ENCODE measurements at regions not wholly inside any gene's neighbourhood (a gene's known extent, or its start where the extent isn't known, plus 50 kb on each side); places are given as distances from the start of the nearest gene placed in this dataset.

GRCh38 chr12:82627799-82628198, 58.9 kb upstream of the TMTC2 start:
- Histone ChIP-seq H3K4me1 (replicated peaks in 1 of 4; ENCODE audit: control insufficient read depth in 3 of 4, insufficient read depth in 4 of 4, low read length in 3 of 4) (no peaks in the 10 kb centered on the region), H3K36me3 (ENCODE audit: control insufficient read depth in 2 of 4, insufficient read depth in 4 of 4, low read length in 3 of 4) (no peaks in the 10 kb centered on the region), H3K23me2 (ENCODE audit: low read depth, low read length) (no peaks in the 10 kb centered on the region), H3K23ac (ENCODE audit: insufficient read length) (no peak overlapping the region), H2BK5ac (ENCODE audit: low read depth, low read length) (no peak overlapping the region), H3K9ac (replicated peaks in 1 of 4; ENCODE audit: extremely low read depth in 1 of 4, low read depth in 3 of 4, low read length in 3 of 4) (no peak overlapping the region), H4K20me1 (replicated peaks in 1 of 2; ENCODE audit: control insufficient read depth in 1 of 2, insufficient read depth in 2 of 2, low read length in 2 of 2) (no peaks in the 10 kb centered on the region), H3K9me3 (ENCODE audit: insufficient read depth in 2 of 2, low read depth in 1 of 2, low read length in 1 of 2) (no peaks in the 10 kb centered on the region), H3K4ac (replicated peaks; ENCODE audit: insufficient read length, low read depth, low read length) (no peak overlapping the region), H3K18ac (ENCODE audit: extremely low read depth, low read length) (no peak overlapping the region), H4K91ac (replicated peaks; ENCODE audit: insufficient read length, low read length) (no peak overlapping the region), H3K56ac (replicated peaks; ENCODE audit: insufficient read length, low read depth, low read length) (no peak overlapping the region), H3K27ac (ENCODE audit: low read depth, low read length) (no peak overlapping the region), H2BK20ac (ENCODE audit: low read length) (no peak overlapping the region), H2BK15ac (ENCODE audit: low read length) (no peak overlapping the region), H2AK5ac (ENCODE audit: low read depth, low read length) (no peak overlapping the region), H3K27me3 (replicated peaks in 1 of 4; ENCODE audit: control insufficient read depth in 3 of 4, extremely low read depth in 1 of 4, insufficient read depth in 3 of 4, low read length in 3 of 4) (no peaks in the 10 kb centered on the region), H3K14ac (ENCODE audit: insufficient read length) (no peak overlapping the region), H2AFZ (ENCODE audit: low read length) (peak overlapping the region; percentile 98), H2BK12ac (ENCODE audit: low read depth, low read length) (no peak overlapping the region), H3K79me2 (ENCODE audit: control insufficient read depth in 1 of 2, insufficient read depth in 2 of 2, low read length in 2 of 2) (no peaks in the 10 kb centered on the region), H3K4me3 (ENCODE audit: extremely low read depth in 1 of 4, insufficient read depth in 2 of 4, low read depth in 3 of 4, low read length in 4 of 4) (no peak overlapping the region), H4K8ac (ENCODE audit: extremely low read depth, insufficient read depth, low read length) (no peak overlapping the region), H3K4me2 (ENCODE audit: insufficient read depth in 1 of 2, low read depth in 2 of 2, low read length in 2 of 2) (no peak overlapping the region), H2BK120ac (replicated peaks; ENCODE audit: low read depth, low read length) (no peak overlapping the region), H3K79me1 (ENCODE audit: low read depth, low read length) (no peaks in the 10 kb centered on the region), H4K5ac (ENCODE audit: insufficient read length, low read depth, low read length) (no peak overlapping the region)
- TF ChIP-seq CEBPB (IDR thresholded peaks at IDR 0.05; ENCODE audit: low read depth, low read length) (no peak), RAD21 (IDR thresholded peaks at IDR 0.05 in 1 of 2, conservative IDR thresholded peaks at IDR 0.05 in 1 of 2; ENCODE audit: low read depth in 2 of 2, low read length in 2 of 2) (peak; percentile 90), RNF2 (IDR thresholded peaks at IDR 0.05; ENCODE audit: borderline replicate concordance, low read depth, low read length, missing control alignments, poor library complexity, severe bottlenecking) (no peak), SP2 (IDR thresholded peaks at IDR 0.05; ENCODE audit: low read length) (no peak), CTCF (IDR thresholded peaks at IDR 0.05; ENCODE audit: control extremely low read depth in 1 of 3, insufficient read depth in 1 of 3, low read depth in 1 of 3, low read length in 3 of 3) (peak in 2 of 3 experiments; percentile 52 to 76; a peak in 3 of 4 replicates), YY1 (IDR thresholded peaks at IDR 0.05; ENCODE audit: low read depth, low read length) (no peak), CBX5 (IDR thresholded peaks at IDR 0.05; ENCODE audit: low read depth, low read length) (no peak), SRF (IDR thresholded peaks at IDR 0.05; ENCODE audit: low read depth, low read length) (no peak), MAX (IDR thresholded peaks at IDR 0.05) (no peak), FOSL1 (IDR thresholded peaks at IDR 0.05; ENCODE audit: insufficient read depth, low read depth, low read length) (no peak), BCL11A (IDR thresholded peaks at IDR 0.05; ENCODE audit: low read depth in 2 of 2, low read length in 2 of 2) (no peak), POLR2A (IDR thresholded peaks at IDR 0.05; ENCODE audit: control extremely low read depth in 1 of 2, low read depth in 2 of 2, low read length in 2 of 2) (no peak)
- WGBS, 2 experiments (ENCODE audit: extremely low coverage in 1 of 2, insufficient coverage in 1 of 2, insufficient read length in 1 of 2, insufficient replicate concordance in 2 of 2, low coverage in 1 of 2, low lambda C conversion rate in 2 of 2, missing lambda C conversion rate in 1 of 2), result 78% methylated on average over 7 of the region's 7 CpGs; no CpG with 5 or more reads in 1 of the 2 experiments
- ChIA-PET POLR2A (ENCODE audit: partially characterized antibody) (no interaction called here), CTCF (ENCODE audit: partially characterized antibody) (interaction anchor here (0.9 to 2.8 kb wide), 8 partner anchors 9 to 112 kb away, joined by 3 to 13 read pairs (median 4); no protein-coding TSS in a partner anchor)
- FAIRE-seq, result peak; percentile 72
- no peak for DNase-seq (ENCODE audit: low read depth in 1 of 2, low spot score in 2 of 2)
